IPS-18a (cell line): ENCODE measurements at regions not wholly inside any gene's neighbourhood (a gene's known extent, or its start where the extent isn't known, plus 50 kb on each side); places are given as distances from the start of the nearest gene placed in this dataset.

Experiments used
- H3K27ac ChIP-seq: one replicate; pipeline ENCODE4 v1.5.1; 2013; ENCODE audit warnings: low read length
- H3K27me3 ChIP-seq: one replicate; pipeline ENCODE4 v1.6.1; 2013; ENCODE audit warnings: mild to moderate bottlenecking, low read length; ENCODE audit not compliant: control insufficient read depth, insufficient read depth
- H3K36me3 ChIP-seq: one replicate; pipeline ENCODE4 v1.6.1; 2013; ENCODE audit warnings: low read depth, low read length; ENCODE audit not compliant: control insufficient read depth
- H3K4me1 ChIP-seq: one replicate; pipeline ENCODE4 v1.6.1; 2013; ENCODE audit warnings: low read depth, low read length; ENCODE audit not compliant: control insufficient read depth
- H3K4me3 ChIP-seq: one replicate; pipeline ENCODE4 v1.5.1; 2013; ENCODE audit warnings: low read length
- H3K9ac ChIP-seq: one replicate; pipeline ENCODE4 v1.6.1; 2013; ENCODE audit warnings: mild to moderate bottlenecking, low read length, moderate library complexity
- H3K9me3 ChIP-seq: one replicate; pipeline ENCODE4 v1.6.1; 2013; ENCODE audit warnings: low read depth, low read length; ENCODE audit not compliant: control insufficient read depth

GRCh38 chr5:123721675-123722276, 209.8 kb downstream of the CSNK1G3 start:
- Histone ChIP-seq H3K27me3 (no peaks in the 10 kb centered on the region), H3K27ac (no peak overlapping the region), H3K36me3 (no peaks in the 10 kb centered on the region), H3K4me3 (no peak overlapping the region), H3K9ac (no peak overlapping the region), H3K4me1 (no peaks in the 10 kb centered on the region), H3K9me3 (no peaks in the 10 kb centered on the region)

GRCh38 chr5:123720955-123721354, 209.0 kb downstream of the CSNK1G3 start:
- Histone ChIP-seq H3K27ac (no peak overlapping the region), H3K9ac (no peak overlapping the region), H3K9me3 (no peaks in the 10 kb centered on the region), H3K4me3 (no peak overlapping the region), H3K36me3 (no peaks in the 10 kb centered on the region), H3K4me1 (no peaks in the 10 kb centered on the region), H3K27me3 (no peaks in the 10 kb centered on the region)

- H3K4me1 ChIP-seq: no peaks in the 10 kb centered on the region
- no peak overlapping the region for H3K4me3 ChIP-seq
- H3K27ac ChIP-seq: no peak overlapping the region
- no peak overlapping the region for H3K9ac ChIP-seq
- no peaks in the 10 kb centered on the region for H3K36me3 ChIP-seq
- H3K27me3 ChIP-seq: no peaks in the 10 kb centered on the region
- no peaks in the 10 kb centered on the region for H3K9me3 ChIP-seq
These were observed 208.4 kb downstream of the CSNK1G3 start for GRCh38 chr5:123720339-123720738.

DNA sequence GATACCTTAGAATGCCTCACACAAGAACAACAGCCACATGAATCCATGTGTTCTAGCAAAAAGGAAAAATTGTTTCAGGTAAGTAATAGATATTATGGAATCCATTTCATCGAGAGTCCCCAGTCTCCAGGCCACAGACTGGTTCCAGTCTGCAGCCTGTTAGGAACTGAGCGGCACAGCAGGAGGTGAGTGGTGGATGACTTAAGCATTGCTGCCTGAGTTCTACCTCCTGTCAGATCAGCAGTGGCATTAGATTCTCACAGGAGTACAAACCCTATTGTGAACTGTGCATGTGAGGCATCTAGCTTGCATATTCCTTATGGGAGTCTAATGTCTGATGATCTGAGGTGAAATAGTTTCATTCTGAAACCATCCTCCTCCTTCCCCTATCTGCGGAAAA, 207.0 kb downstream of the CSNK1G3 start:
- Histone ChIP-seq H3K4me3 (no peak overlapping the region), H3K27me3 (no peaks in the 10 kb centered on the region), H3K27ac (no peak overlapping the region), H3K4me1 (no peaks in the 10 kb centered on the region), H3K9me3 (no peaks in the 10 kb centered on the region), H3K36me3 (no peaks in the 10 kb centered on the region), H3K9ac (no peak overlapping the region)

DNA sequence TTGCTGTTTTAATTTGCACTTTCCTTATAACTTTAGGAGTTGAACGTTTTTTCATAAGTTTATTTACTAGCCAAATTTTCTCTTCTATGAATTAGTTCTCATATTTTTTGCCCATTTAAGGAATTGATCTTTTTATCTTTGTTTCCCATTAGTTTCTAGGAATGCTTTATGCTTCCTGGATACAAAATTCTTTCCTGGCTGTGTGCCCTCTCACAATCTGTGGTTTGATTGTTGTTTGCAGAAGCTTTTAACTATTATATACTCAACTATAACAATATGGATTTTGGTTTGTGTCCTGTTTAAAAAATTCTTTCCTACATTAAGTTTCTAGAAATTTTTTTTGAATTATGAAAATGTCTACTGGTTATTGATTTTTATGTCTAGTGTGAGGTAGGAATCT, 206.3 kb downstream of the CSNK1G3 start:
- H3K27me3 ChIP-seq: no peaks in the 10 kb centered on the region
- no peaks in the 10 kb centered on the region for H3K4me1 ChIP-seq
- H3K9me3 ChIP-seq: no peaks in the 10 kb centered on the region
- H3K27ac ChIP-seq: no peak overlapping the region
- H3K4me3 ChIP-seq: no peak overlapping the region
- no peaks in the 10 kb centered on the region for H3K36me3 ChIP-seq
- no peak overlapping the region for H3K9ac ChIP-seq

DNA sequence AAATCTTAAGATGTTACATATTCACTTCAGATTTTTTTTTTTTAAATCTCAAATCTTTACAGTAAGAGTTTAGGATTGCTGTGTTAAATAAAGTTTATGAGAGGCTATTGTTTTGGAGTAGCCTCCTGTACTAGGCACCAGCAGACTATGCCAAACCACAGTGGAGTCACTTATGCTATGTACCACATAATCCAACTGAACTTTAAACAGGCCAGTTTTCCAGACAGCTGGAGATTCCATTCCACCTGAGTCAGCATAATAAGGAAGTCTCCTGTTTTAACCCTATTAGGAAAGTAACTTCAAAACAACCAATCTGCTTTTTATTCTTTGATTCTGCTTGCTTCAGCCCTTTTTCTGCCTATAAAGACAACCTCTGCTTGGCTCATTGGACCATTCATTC, 205.2 kb downstream of the CSNK1G3 start:
- no peaks in the 10 kb centered on the region for H3K27me3 ChIP-seq
- H3K4me1 ChIP-seq: no peaks in the 10 kb centered on the region
- H3K9me3 ChIP-seq: no peaks in the 10 kb centered on the region
- H3K36me3 ChIP-seq: no peaks in the 10 kb centered on the region
- H3K27ac ChIP-seq: no peak overlapping the region
- no peak overlapping the region for H3K4me3 ChIP-seq
- no peak overlapping the region for H3K9ac ChIP-seq

DNA sequence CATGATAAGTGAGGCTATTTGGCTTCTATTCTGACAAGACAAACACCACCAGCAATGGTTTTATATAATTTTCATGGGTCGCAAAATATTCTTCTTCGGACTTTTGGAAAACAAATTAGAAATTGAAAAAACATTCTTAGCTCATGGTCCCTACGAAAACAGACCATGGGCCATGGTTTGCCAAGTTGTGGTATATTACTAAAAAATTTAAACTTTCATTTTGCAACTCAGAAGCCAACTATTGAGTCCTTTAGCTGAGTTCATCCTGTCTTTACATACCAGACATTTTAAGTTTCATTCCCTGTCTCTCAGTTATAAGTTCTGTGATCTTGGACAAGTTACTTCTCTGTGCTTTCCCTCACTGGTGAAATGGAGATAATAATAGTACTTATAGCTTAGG, 198.1 kb downstream of the CSNK1G3 start:
- Histone ChIP-seq H3K9ac (no peak overlapping the region), H3K36me3 (no peaks in the 10 kb centered on the region), H3K4me3 (no peak overlapping the region), H3K27ac (no peak overlapping the region), H3K9me3 (no peaks in the 10 kb centered on the region), H3K27me3 (no peaks in the 10 kb centered on the region), H3K4me1 (no peaks in the 10 kb centered on the region)

- H3K4me1 ChIP-seq: no peaks in the 10 kb centered on the region
- H3K36me3 ChIP-seq: no peaks in the 10 kb centered on the region
- H3K27ac ChIP-seq: no peak overlapping the region
- H3K9me3 ChIP-seq: no peaks in the 10 kb centered on the region
- H3K27me3 ChIP-seq: no peaks in the 10 kb centered on the region
- H3K4me3 ChIP-seq: no peak overlapping the region
- H3K9ac ChIP-seq: no peak overlapping the region
These were observed 197.4 kb downstream of the CSNK1G3 start for GRCh38 chr5:123709422-123709821.

DNA sequence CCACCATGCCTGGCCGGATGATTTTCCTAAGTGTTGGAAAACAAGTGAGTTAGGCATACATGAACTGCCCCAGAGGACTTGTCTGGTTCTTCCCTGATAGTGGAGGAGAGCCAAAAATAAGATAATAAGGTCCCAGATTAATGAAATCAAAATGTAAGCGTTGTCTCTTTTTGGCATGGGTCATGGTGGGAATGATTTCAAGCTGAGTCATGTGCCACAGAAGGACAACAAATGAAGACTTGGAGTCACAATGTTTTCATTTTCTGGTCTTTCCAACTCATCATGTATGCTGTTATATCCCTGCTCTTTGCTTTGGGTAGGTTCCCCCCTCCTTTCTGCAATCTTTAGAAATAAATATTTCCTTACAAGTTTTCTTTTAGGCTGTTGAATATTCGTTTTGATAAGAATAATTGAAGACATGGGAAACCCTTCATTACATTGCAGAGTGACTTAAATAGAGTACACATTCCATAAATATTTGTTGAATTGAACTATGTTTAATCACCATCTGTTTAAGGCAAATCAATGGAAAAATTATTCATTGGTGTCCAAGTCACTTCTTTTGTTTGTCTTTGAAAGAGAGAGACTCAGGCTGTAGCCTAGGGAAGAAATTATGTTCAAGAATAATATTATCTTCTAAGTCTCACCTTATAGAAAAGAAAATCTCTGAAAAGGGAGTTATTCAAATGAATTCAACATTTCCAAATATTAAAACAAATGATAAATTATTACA, 196.3 kb downstream of the CSNK1G3 start:
- Histone ChIP-seq H3K27ac (no peak overlapping the region), H3K27me3 (no peaks in the 10 kb centered on the region), H3K36me3 (no peaks in the 10 kb centered on the region), H3K9me3 (no peaks in the 10 kb centered on the region), H3K4me3 (no peak overlapping the region), H3K9ac (no peak overlapping the region), H3K4me1 (no peaks in the 10 kb centered on the region)

DNA sequence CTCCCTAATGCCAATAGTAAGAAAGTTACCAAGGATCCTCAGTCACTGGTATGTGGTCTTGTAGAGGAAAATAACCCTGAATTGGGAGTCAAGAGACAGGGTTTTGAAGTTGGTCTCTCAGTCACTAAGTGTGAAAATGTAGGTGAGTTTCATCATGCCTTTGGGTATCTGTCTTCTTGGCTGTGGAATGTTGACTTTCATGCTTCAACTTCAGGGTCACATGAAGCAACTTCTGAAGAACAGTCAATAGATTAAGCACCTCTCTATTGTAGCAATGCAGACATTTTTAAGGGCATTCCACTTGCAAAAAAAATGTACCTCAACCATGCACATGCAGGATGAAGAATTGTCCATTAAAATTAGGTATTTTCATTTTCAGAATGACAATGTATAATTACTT, 194.6 kb downstream of the CSNK1G3 start:
- H3K27ac ChIP-seq: no peak overlapping the region
- H3K27me3 ChIP-seq: no peaks in the 10 kb centered on the region
- H3K9me3 ChIP-seq: no peaks in the 10 kb centered on the region
- H3K4me1 ChIP-seq: no peaks in the 10 kb centered on the region
- no peaks in the 10 kb centered on the region for H3K36me3 ChIP-seq
- H3K4me3 ChIP-seq: no peak overlapping the region
- no peak overlapping the region for H3K9ac ChIP-seq

- H3K4me3 ChIP-seq: no peak overlapping the region
- H3K27ac ChIP-seq: no peak overlapping the region
- no peaks in the 10 kb centered on the region for H3K9me3 ChIP-seq
- no peaks in the 10 kb centered on the region for H3K36me3 ChIP-seq
- no peak overlapping the region for H3K9ac ChIP-seq
- no peaks in the 10 kb centered on the region for H3K27me3 ChIP-seq
- no peaks in the 10 kb centered on the region for H3K4me1 ChIP-seq
These were observed 193.8 kb downstream of the CSNK1G3 start for GRCh38 chr5:123705741-123706140.

GRCh38 chr5:123701511-123702200, 189.7 kb downstream of the CSNK1G3 start:
- Histone ChIP-seq H3K27ac (no peak overlapping the region), H3K9me3 (no peaks in the 10 kb centered on the region), H3K27me3 (no peaks in the 10 kb centered on the region), H3K9ac (no peak overlapping the region), H3K36me3 (no peaks in the 10 kb centered on the region), H3K4me3 (no peak overlapping the region), H3K4me1 (no peaks in the 10 kb centered on the region)
